ENCODE measurements at regions not wholly inside any gene's neighbourhood (a gene's known extent, or its start where the extent isn't known, plus 50 kb on each side); places are given as distances from the start of the nearest gene placed in this dataset.

DNA sequence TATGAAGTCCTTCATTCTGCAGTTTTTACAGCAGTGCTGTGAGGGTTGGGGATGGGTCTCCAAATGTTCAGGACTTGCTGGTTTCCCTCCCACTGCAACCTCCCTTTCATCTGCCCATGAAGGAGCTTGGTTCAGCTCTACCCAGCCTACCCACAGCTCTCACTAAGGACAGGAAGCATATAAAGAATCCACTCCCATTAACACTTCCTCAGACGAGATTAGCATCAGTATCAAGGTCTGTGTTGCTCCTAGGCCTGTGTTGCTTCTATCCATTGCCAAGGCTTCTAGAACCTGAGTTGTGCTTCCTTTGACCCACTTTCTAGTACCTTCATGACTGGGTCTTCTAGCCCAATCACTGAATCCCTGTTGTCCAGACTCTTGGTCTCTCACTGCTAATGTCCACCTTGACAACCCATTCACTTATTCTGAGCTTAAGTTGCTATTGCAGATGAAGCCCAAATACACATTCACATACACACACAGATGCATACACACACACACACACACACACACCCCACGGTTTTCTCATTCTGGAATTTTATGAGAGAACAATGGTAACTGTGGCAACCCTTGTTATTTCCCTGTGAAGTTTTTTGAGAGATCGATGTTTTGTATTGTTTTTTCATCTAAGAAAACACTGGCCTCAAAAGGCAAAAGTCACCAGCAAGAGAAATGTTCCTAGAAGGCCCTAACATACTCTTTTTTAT is 248.1 kb downstream of the MTERF1 start:
- no peaks in the 10 kb centered on the region for H3K4me1 ChIP-seq
- no peaks in the 10 kb centered on the region for H3K9me3 ChIP-seq
- no peak overlapping the region for H3K27ac ChIP-seq
- 60 to 74% methylated on average over 3 of the region's 3 CpGs for WGBS, 2 donors
- DNase-seq: no peak
- TF ChIP-seq, protein P1, sequence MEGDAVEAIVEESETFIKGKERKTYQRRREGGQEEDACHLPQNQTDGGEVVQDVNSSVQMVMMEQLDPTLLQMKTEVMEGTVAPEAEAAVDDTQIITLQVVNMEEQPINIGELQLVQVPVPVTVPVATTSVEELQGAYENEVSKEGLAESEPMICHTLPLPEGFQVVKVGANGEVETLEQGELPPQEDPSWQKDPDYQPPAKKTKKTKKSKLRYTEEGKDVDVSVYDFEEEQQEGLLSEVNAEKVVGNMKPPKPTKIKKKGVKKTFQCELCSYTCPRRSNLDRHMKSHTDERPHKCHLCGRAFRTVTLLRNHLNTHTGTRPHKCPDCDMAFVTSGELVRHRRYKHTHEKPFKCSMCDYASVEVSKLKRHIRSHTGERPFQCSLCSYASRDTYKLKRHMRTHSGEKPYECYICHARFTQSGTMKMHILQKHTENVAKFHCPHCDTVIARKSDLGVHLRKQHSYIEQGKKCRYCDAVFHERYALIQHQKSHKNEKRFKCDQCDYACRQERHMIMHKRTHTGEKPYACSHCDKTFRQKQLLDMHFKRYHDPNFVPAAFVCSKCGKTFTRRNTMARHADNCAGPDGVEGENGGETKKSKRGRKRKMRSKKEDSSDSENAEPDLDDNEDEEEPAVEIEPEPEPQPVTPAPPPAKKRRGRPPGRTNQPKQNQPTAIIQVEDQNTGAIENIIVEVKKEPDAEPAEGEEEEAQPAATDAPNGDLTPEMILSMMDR (IDR thresholded peaks at IDR 0.05): no peak
- TF ChIP-seq POLR2A (IDR thresholded peaks at IDR 0.05): no peak
- H3K27me3 ChIP-seq: no peaks in the 10 kb centered on the region
- no peaks in the 10 kb centered on the region for H3K36me3 ChIP-seq (ENCODE audit: low read depth, missing control alignments)
- no peak overlapping the region for H3K4me3 ChIP-seq
- intact Hi-C loops (cut with DNase I; ENCODE audit: low total_unique reads): no loop called here

DNA sequence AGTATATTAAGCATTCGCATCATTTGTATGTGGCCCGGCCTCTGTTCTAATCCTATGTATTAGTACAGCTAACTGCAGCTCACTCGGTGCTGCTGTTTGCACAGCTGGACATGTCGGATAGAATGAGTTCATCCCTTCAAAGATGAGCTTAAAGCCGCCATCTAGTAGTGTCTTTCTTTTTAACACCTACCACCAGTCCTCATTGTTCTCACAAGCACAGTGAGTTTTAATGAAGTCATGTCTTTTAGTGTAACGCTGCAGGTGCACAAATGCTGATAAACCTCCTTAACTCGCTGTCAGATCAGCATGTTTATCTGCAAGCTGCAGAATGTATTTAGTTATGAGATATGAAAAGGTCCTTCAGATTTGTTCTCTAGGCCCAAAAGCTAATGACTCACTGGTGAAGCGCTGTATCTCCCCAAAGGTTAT is 247.5 kb downstream of the MTERF1 start:
- TF ChIP-seq POLR2A (IDR thresholded peaks at IDR 0.05): no peak
- TF ChIP-seq, protein P1 (IDR thresholded peaks at IDR 0.05): no peak
- H3K27ac ChIP-seq: no peak overlapping the region
- intact Hi-C loops (cut with DNase I; ENCODE audit: low total_unique reads): no loop called here
- no peak for DNase-seq
- H3K9me3 ChIP-seq: no peaks in the 10 kb centered on the region
- H3K4me1 ChIP-seq: no peaks in the 10 kb centered on the region
- whole genome bisulfite sequencing, 2 donors: 89 to 91% methylated on average over 8 of the region's 8 CpGs
- H3K4me3 ChIP-seq: no peak overlapping the region
- H3K36me3 ChIP-seq (ENCODE audit: low read depth, missing control alignments): no peaks in the 10 kb centered on the region
- no peaks in the 10 kb centered on the region for H3K27me3 ChIP-seq

DNA sequence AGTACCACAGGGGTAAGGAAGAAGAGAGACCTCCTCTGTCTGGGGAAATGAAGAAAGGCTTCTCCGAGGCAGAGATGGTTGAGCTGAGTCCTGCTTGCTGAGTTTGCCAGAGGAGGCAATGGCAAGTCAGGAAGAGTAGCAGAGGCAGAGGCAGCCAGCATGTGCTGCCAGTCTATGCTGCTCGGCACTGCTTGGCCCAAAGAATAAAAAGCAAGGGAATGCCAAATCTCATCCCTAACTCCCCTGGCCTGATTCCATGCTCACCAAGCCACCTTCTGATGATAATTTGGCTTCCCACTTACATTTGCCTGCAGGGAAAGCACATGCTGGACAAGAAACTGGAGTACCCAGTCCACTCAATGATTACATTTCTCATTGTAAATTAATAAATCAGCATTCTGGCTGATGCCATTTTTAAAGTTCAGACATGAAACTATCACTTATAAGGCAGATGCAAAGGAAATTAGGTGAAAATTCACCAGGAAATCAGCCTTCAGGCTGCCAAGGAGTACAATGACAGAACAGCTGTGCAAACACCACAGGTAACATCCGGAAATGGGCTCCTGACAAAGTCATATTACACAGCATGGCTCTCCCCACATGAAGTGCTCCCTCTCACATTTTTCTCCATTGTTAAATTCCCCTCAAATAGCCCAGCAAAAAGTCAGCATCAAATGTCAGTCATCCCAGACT is 245.9 kb downstream of the MTERF1 start:
- no peak for TF ChIP-seq POLR2A (IDR thresholded peaks at IDR 0.05)
- TF ChIP-seq, protein P1 (IDR thresholded peaks at IDR 0.05): no peak
- Histone ChIP-seq H3K4me3 (no peak overlapping the region), H3K36me3 (ENCODE audit: low read depth, missing control alignments) (no peaks in the 10 kb centered on the region), H3K9me3 (no peaks in the 10 kb centered on the region), H3K4me1 (no peaks in the 10 kb centered on the region), H3K27me3 (no peaks in the 10 kb centered on the region), H3K27ac (no peak overlapping the region)
- intact Hi-C loops (cut with DNase I; ENCODE audit: low total_unique reads): no loop called here
- WGBS, 2 donors: 86 to 88% methylated on average over 3 of the region's 3 CpGs
- DNase-seq: no peak

DNA sequence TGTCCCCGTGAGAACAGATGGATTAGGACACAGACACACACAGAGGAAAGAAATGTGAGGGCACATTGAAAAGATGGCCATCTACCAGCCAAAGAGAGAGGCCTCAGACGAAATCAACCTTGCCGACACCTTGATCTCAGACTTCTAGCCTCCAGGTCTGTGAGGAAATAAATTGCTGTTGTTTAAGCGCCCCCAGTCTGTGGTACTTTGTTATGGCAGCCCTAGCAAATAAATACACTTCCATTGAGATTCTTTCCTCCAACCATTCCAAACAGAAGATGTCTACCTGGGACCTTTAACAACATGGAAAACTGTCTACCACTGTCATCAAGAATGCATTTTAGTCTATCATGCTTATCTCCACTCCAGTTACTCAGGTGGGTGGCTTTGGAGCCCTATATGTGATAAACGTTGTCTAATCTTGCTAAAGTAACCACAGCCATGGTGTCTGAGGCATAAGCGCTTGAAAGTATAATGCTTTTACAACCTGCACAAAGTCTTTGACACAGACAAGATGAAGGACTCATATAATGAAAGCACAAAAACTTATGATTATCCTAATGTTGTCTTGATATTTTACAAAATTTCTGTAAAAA is 244.3 kb downstream of the MTERF1 start:
- no peaks in the 10 kb centered on the region for H3K27me3 ChIP-seq
- H3K9me3 ChIP-seq: no peaks in the 10 kb centered on the region
- TF ChIP-seq, protein P1 (IDR thresholded peaks at IDR 0.05): peak in 2 of 3 experiments; percentile 57 to 60
- no peak for TF ChIP-seq POLR2A (IDR thresholded peaks at IDR 0.05)
- H3K4me1 ChIP-seq: no peaks in the 10 kb centered on the region
- H3K27ac ChIP-seq: no peak overlapping the region
- peak; percentile 52 for DNase-seq
- H3K36me3 ChIP-seq (ENCODE audit: low read depth, missing control alignments): no peaks in the 10 kb centered on the region
- intact Hi-C loops (cut with DNase I; ENCODE audit: low total_unique reads): no loop called here
- H3K4me3 ChIP-seq: no peak overlapping the region
- 53 to 65% methylated on average over 6 of the region's 6 CpGs for WGBS, 2 donors
